ENCODE measurements at regions not wholly inside any gene's neighbourhood (a gene's known extent, or its start where the extent isn't known, plus 50 kb on each side); places are given as distances from the start of the nearest gene placed in this dataset.

GRCh38 chr15:85325834-85326233 is 54.6 kb upstream of the AKAP13 start:
- Histone ChIP-seq H3K36me3 (no peaks in the 10 kb centered on the region), H3K9me3 (no peaks in the 10 kb centered on the region), H3K27me3 (no peaks in the 10 kb centered on the region), H3K4me3 (no peak overlapping the region), H3K4me1 (peaks cover 8 to 16% of the 10 kb centered on the region in 2 donors), H3K27ac (no peak overlapping the region)
- DNase-seq = no peak
- TF ChIP-seq CTCF (IDR thresholded peaks at IDR 0.05) = no peak
- ATAC-seq = no peak
- intact Hi-C loops (cut with DNase I) = no loop called here

GRCh38 chr15:85326291-85326690 is 54.1 kb upstream of the AKAP13 start:
- no peak overlapping the region for H3K27ac ChIP-seq
- ATAC-seq (no peak), DNase-seq (no peak)
- peaks cover 10 to 20% of the 10 kb centered on the region in 2 donors for H3K4me1 ChIP-seq
- no peak overlapping the region for H3K4me3 ChIP-seq
- no peaks in the 10 kb centered on the region for H3K27me3 ChIP-seq
- intact Hi-C loops (cut with DNase I) = no loop called here
- H3K36me3 ChIP-seq = no peaks in the 10 kb centered on the region
- no peak for TF ChIP-seq CTCF (IDR thresholded peaks at IDR 0.05)
- H3K9me3 ChIP-seq = no peaks in the 10 kb centered on the region

GRCh38 chr15:85327820-85328219 is 52.6 kb upstream of the AKAP13 start:
- H3K27ac ChIP-seq = no peak overlapping the region
- no peaks in the 10 kb centered on the region for H3K36me3 ChIP-seq
- intact Hi-C loops (cut with DNase I) = no loop called here

GRCh38 chr15:85329561-85330422 is 50.6 kb upstream of the AKAP13 start:
- H3K27me3 ChIP-seq = no peaks in the 10 kb centered on the region
- H3K36me3 ChIP-seq = no peaks in the 10 kb centered on the region
- ATAC-seq (peak; percentile 5), DNase-seq (peak in 1 of 4 donors; percentile 50)
- no peak for TF ChIP-seq CTCF (IDR thresholded peaks at IDR 0.05)
- H3K4me1 ChIP-seq = peaks cover 10 to 27% of the 10 kb centered on the region in 2 donors
- intact Hi-C loops (cut with DNase I) = no loop called here
- H3K4me3 ChIP-seq = peak overlapping the region; percentile 28 to 36
- peak overlapping the region; percentile 80 to 90 for H3K27ac ChIP-seq
- H3K9me3 ChIP-seq = no peaks in the 10 kb centered on the region

More at GRCh38 chr15:85327820-85328219, 52.6 kb upstream of the AKAP13 start:
- H3K9me3 ChIP-seq = no peaks in the 10 kb centered on the region
- no peak for TF ChIP-seq CTCF (IDR thresholded peaks at IDR 0.05)
- ATAC-seq = no peak
- no peak overlapping the region for H3K4me3 ChIP-seq
- H3K27me3 ChIP-seq = no peaks in the 10 kb centered on the region
- H3K4me1 ChIP-seq = peaks cover 10 to 27% of the 10 kb centered on the region in 2 donors
- DNase-seq = no peak

Data from left lung (tissue), 4 donors.